ENCODE measurements at regions not wholly inside any gene's neighbourhood (a gene's known extent, or its start where the extent isn't known, plus 50 kb on each side); places are given as distances from the start of the nearest gene placed in this dataset.

DNA sequence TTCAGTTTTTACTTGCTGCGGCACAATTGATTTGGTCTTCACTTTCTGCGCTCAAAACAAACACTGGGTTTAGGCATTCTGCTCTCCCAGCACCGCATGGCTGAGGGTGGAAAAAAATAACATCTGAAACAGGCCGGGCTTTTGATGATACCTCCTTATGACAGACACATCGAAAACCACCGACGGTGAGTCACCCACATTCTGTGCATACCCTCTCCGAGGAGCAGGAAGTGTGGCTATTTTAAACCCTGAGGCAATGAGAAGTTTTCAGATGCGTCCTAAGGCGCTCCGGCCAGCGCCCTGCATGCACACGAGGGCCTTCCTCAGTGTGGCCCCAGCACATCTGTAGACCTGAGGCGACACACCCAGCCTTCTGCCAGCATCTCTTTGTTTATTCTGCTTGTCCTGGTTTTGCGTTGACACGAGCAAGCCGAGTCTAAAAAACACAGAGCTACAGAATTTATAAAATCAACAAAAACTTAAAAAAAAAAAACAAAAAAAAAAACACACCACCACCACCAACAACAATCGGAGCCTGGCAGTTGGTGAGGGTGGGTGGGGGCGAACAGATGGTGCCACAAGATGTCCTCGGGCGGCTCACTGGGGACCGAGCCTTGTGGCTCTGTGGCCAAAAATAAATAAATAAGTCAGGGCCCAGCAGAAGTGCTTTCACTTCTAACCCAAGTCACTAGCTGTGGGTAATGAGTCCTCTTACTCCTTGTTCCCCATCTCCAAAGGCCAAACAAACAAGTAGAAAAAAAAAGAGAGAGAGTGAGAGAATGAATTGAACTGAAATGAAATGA lies 162.6 kb upstream of the IRF2BP2 start (continued):
- no peak for TF ChIP-seq ZSCAN30 (CRISPR knock-in tag; IDR thresholded peaks at IDR 0.05)
- TF ChIP-seq SMAD9 (CRISPR knock-in tag; IDR thresholded peaks at IDR 0.05): no peak
- TF ChIP-seq RNF2 (conservative IDR thresholded peaks at IDR 0.05; ENCODE audit: low read depth): 0 out of 2 replicates have a peak, but pooled peaks have one; percentile 31
- TF ChIP-seq MIXL1 (CRISPR knock-in tag; IDR thresholded peaks at IDR 0.05): no peak
- TF ChIP-seq, protein P1, sequence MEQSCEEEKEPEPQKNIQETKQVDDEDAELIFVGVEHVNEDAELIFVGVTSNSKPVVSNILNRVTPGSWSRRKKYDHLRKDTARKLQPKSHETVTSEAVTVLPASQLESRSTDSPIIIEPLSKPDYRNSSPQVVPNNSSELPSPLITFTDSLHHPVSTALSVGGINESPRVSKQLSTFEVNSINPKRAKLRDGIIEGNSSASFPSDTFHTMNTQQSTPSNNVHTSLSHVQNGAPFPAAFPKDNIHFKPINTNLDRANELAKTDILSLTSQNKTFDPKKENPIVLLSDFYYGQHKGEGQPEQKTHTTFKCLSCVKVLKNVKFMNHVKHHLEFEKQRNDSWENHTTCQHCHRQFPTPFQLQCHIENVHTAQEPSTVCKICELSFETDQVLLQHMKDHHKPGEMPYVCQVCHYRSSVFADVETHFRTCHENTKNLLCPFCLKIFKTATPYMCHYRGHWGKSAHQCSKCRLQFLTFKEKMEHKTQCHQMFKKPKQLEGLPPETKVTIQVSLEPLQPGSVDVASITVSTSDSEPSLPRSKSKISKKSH (CRISPR knock-in tag; IDR thresholded peaks at IDR 0.05; ENCODE audit: borderline replicate concordance): no peak
- TF ChIP-seq ZNF570 (CRISPR knock-in tag; IDR thresholded peaks at IDR 0.05; ENCODE audit: borderline replicate concordance): no peak
- no peak for TF ChIP-seq NR2C2 (CRISPR knock-in tag; IDR thresholded peaks at IDR 0.05; ENCODE audit: borderline replicate concordance)
- TF ChIP-seq HES4 (CRISPR knock-in tag; IDR thresholded peaks at IDR 0.05; ENCODE audit: borderline replicate concordance): no peak
- TF ChIP-seq RFX5 (IDR thresholded peaks at IDR 0.05; ENCODE audit: low read depth, low read length): no peak
- TF ChIP-seq, protein P2, sequence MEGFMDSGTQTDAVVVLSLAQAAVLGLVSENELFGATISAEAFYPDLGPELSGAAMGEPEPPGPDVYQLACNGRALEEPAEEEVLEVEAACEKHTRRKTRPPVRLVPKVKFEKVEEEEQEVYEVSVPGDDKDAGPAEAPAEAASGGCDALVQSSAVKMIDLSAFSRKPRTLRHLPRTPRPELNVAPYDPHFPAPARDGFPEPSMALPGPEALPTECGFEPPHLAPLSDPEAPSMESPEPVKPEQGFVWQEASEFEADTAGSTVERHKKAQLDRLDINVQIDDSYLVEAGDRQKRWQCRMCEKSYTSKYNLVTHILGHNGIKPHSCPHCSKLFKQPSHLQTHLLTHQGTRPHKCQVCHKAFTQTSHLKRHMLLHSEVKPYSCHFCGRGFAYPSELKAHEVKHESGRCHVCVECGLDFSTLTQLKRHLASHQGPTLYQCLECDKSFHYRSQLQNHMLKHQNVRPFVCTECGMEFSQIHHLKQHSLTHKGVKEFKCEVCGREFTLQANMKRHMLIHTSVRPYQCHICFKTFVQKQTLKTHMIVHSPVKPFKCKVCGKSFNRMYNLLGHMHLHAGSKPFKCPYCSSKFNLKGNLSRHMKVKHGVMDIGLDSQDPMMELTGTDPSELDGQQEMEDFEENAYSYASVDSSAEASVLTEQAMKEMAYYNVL (CRISPR knock-in tag; IDR thresholded peaks at IDR 0.05; ENCODE audit: borderline replicate concordance): no peak
- TF ChIP-seq NR2F2 (IDR thresholded peaks at IDR 0.05; ENCODE audit: borderline replicate concordance, low read depth): peak; percentile 25; the same call in 1 of the 2 replicates
- no peak for TF ChIP-seq ZBTB42 (CRISPR knock-in tag; IDR thresholded peaks at IDR 0.05)
- peak; percentile 8; the same call in 1 of the 2 replicates for TF ChIP-seq STAG1 (CRISPR knock-in tag; IDR thresholded peaks at IDR 0.05)
